ENCODE measurements at regions not wholly inside any gene's neighbourhood (a gene's known extent, or its start where the extent isn't known, plus 50 kb on each side); places are given as distances from the start of the nearest gene placed in this dataset. TPM values are rescaled to one million over a fixed set of nuclear protein-coding genes. Genes with fewer than 3 reads are reported as not detected.
"Not testable (repeated sequence)": the region's sequence is repeated elsewhere in the genome, so short reads cannot be mapped to it uniquely, and the experiment has no call there.

GRCh38 chr20:47843886-47844567 lies 58.7 kb upstream of the SULF2 start:
- Histone ChIP-seq H3K4me1 (no peaks in the 10 kb centered on the region), H3K27me3 (no peaks in the 10 kb centered on the region), H3K36me3 (no peaks in the 10 kb centered on the region), H3K9me3 (no peaks in the 10 kb centered on the region), H3K4me3 (no peak overlapping the region), H3K27ac (no peak overlapping the region)
- intact Hi-C loops (cut with DNase I; ENCODE audit: low total_unique reads) = no loop called here
- no peak for DNase-seq
- TF ChIP-seq CTCF (IDR thresholded peaks at IDR 0.05) (no peak), POLR2A (IDR thresholded peaks at IDR 0.05) (no peak)

- H3K36me3 ChIP-seq; H3K9me3 ChIP-seq; DNase-seq; H3K4me3 ChIP-seq; intact Hi-C loops (cut with DNase I; ENCODE audit: low total_unique reads); H3K27me3 ChIP-seq; H3K27ac ChIP-seq; H3K4me1 ChIP-seq: not testable (repeated sequence)
These were observed 57.7 kb upstream of the SULF2 start for GRCh38 chr20:47842950-47843349.

GRCh38 chr20:47842004-47842403 lies 56.7 kb upstream of the SULF2 start:
- H3K36me3 ChIP-seq; H3K4me3 ChIP-seq; H3K27me3 ChIP-seq; DNase-seq; intact Hi-C loops (cut with DNase I; ENCODE audit: low total_unique reads); H3K9me3 ChIP-seq; H3K4me1 ChIP-seq; H3K27ac ChIP-seq: not testable (repeated sequence)

DNA sequence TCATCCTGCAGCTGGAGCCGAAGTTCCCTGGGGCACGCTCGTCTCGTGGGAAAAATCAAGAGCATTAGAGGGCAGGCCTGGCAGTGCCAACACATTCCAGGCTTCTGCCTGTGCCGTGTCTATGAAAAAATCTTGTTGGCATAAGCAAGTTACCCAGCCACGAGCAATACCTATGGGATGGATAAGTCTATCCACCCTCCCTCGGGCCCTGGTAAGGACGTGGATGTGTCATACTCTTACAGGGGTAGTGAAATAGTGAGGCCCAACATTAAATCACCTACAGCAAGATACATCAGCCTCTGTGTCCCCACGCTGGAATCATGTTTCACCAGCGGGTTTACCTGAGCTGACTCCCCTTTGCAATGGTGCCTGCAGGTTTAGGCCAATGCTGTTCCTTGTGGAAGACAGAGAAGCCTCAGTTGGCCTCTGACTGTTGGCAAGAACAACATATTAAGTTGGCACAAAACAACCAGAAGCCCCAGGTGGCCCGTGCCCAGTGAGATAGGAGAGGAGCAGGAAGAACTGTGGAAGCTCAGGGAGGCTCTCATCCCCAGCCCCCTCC lies 51.1 kb upstream of the SULF2 start:
- H3K4me3 ChIP-seq; DNase-seq; H3K27ac ChIP-seq; H3K27me3 ChIP-seq; H3K36me3 ChIP-seq; H3K9me3 ChIP-seq; intact Hi-C loops (cut with DNase I; ENCODE audit: low total_unique reads); H3K4me1 ChIP-seq: not testable (repeated sequence)

Small RNA genes lying in the stretch of these regions (small RNA-seq; reads per million reads assigned to genes)
- gene RNA5SP486 = 0.36 reads per million
- gene RNU7-144P = not detected
- gene RNU7-92P = not detected
